ENCODE measurements at regions not wholly inside any gene's neighbourhood (a gene's known extent, or its start where the extent isn't known, plus 50 kb on each side); places are given as distances from the start of the nearest gene placed in this dataset.

DNA sequence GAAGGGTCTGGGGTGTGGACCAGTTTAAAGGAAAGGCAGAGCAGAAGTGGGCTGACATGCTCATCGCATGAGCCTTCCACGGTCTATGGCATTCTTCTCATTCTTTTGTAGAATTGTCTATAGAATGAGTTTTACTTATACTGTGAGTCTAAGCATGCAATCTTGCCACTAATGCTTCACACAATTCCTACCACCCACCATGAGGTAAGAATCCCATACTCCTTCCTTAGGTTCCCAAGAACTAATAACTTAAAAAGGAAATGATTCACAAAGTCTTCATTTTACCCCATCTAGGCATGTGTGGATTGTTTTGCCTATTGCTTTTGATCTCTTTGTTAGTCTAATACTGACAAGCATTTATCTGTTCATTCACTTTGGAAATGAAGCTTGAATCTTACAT lies 195.2 kb downstream of the LY86 start:
- no peaks in the 10 kb centered on the region for H3K9me2 ChIP-seq
- TF ChIP-seq RAD21 (IDR thresholded peaks at IDR 0.05; ENCODE audit: low read length), result no peak
- TF ChIP-seq, protein P1, sequence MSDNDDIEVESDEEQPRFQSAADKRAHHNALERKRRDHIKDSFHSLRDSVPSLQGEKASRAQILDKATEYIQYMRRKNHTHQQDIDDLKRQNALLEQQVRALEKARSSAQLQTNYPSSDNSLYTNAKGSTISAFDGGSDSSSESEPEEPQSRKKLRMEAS (IDR thresholded peaks at IDR 0.05; ENCODE audit: low read depth), result no peak
- no peak for TF ChIP-seq EP300 (IDR thresholded peaks at IDR 0.05; ENCODE audit: borderline replicate concordance in 1 of 2, low read depth in 1 of 2, low read length in 1 of 2)
- TF ChIP-seq, protein P2, sequence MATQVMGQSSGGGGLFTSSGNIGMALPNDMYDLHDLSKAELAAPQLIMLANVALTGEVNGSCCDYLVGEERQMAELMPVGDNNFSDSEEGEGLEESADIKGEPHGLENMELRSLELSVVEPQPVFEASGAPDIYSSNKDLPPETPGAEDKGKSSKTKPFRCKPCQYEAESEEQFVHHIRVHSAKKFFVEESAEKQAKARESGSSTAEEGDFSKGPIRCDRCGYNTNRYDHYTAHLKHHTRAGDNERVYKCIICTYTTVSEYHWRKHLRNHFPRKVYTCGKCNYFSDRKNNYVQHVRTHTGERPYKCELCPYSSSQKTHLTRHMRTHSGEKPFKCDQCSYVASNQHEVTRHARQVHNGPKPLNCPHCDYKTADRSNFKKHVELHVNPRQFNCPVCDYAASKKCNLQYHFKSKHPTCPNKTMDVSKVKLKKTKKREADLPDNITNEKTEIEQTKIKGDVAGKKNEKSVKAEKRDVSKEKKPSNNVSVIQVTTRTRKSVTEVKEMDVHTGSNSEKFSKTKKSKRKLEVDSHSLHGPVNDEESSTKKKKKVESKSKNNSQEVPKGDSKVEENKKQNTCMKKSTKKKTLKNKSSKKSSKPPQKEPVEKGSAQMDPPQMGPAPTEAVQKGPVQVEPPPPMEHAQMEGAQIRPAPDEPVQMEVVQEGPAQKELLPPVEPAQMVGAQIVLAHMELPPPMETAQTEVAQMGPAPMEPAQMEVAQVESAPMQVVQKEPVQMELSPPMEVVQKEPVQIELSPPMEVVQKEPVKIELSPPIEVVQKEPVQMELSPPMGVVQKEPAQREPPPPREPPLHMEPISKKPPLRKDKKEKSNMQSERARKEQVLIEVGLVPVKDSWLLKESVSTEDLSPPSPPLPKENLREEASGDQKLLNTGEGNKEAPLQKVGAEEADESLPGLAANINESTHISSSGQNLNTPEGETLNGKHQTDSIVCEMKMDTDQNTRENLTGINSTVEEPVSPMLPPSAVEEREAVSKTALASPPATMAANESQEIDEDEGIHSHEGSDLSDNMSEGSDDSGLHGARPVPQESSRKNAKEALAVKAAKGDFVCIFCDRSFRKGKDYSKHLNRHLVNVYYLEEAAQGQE (IDR thresholded peaks at IDR 0.05; ENCODE audit: low read depth, low read length), result no peak
- no peak for TF ChIP-seq NRF1 (IDR thresholded peaks at IDR 0.05; ENCODE audit: low read depth, low read length)
- DNase-seq, result no peak
- no peaks in the 10 kb centered on the region for H3K27me3 ChIP-seq (ENCODE audit: insufficient read depth)
- no peak overlapping the region for H3K27ac ChIP-seq (ENCODE audit: low read depth in 2 of 2, low read length in 1 of 2)
- no peak overlapping the region for H3K4me3 ChIP-seq (ENCODE audit: low read depth in 2 of 2, low read length in 1 of 2)
- H3K9ac ChIP-seq, result no peak overlapping the region
- ChIA-PET POLR2A (no interaction called here), CTCF (no interaction called here)
- H3K4me2 ChIP-seq, result no peak overlapping the region
- no peaks in the 10 kb centered on the region; a peak in 1 of 4 replicates for H3K4me1 ChIP-seq (ENCODE audit: control insufficient read depth in 1 of 2, insufficient read depth in 2 of 2, low read depth in 1 of 2, low read length in 1 of 2)
- WGBS (ENCODE audit: low lambda C conversion rate), result 57% methylated on average over 2 of the region's 2 CpGs
- no peaks in the 10 kb centered on the region for H3K36me3 ChIP-seq (replicated peaks in 1 of 2; ENCODE audit: control insufficient read depth in 1 of 2, insufficient read depth in 2 of 2, low read length in 1 of 2)
- H2AFZ ChIP-seq (ENCODE audit: low read depth), result no peak overlapping the region
- no peaks in the 10 kb centered on the region for H4K20me1 ChIP-seq (ENCODE audit: insufficient read depth)
- no peaks in the 10 kb centered on the region for H3K9me3 ChIP-seq
- H3F3A ChIP-seq (replicated peaks; ENCODE audit: insufficient read depth), result no peaks in the 10 kb centered on the region
- no peaks in the 10 kb centered on the region for H3K79me2 ChIP-seq (ENCODE audit: insufficient read depth)

DNA sequence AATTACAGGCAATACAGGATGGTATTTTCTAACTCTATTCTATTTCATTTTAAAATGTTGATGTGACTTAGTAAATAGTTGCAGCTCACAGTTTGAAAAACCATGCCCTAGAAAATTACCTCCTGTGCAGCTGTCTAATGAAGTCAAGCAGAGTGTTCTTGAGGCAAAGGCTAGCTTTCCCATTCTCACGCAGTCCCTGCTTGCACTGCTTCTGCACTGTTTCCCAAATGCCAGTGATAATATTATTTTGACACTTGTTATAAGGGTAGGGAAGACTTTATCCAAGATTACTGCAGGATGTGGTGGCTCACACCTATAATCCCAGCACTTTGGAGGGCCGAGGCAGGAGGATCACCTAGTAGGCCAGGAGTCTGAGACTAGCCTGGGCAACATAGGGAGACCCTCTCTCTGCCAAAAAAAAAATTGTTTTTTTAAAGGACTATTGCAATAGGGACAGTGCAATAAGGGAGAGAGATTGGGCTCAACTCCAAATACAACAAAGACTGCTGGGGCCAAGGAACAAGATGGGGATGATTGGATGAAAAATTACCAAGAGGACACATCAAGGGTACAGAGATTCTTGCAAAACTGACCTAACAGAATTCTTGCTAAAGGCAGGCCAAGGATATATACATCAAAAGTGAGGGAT lies 196.1 kb downstream of the LY86 start:
- no peaks in the 10 kb centered on the region for H4K20me1 ChIP-seq (ENCODE audit: insufficient read depth)
- no peaks in the 10 kb centered on the region for H3F3A ChIP-seq (replicated peaks; ENCODE audit: insufficient read depth)
- H3K79me2 ChIP-seq (ENCODE audit: insufficient read depth), result no peaks in the 10 kb centered on the region
- DNase-seq, result no peak
- no peaks in the 10 kb centered on the region for H3K36me3 ChIP-seq (replicated peaks in 1 of 2; ENCODE audit: control insufficient read depth in 1 of 2, insufficient read depth in 2 of 2, low read length in 1 of 2)
- no peaks in the 10 kb centered on the region; a peak in 1 of 4 replicates for H3K4me1 ChIP-seq (ENCODE audit: control insufficient read depth in 1 of 2, insufficient read depth in 2 of 2, low read depth in 1 of 2, low read length in 1 of 2)
- no peak overlapping the region for H3K27ac ChIP-seq (ENCODE audit: low read depth in 2 of 2, low read length in 1 of 2)
- H2AFZ ChIP-seq (ENCODE audit: low read depth), result no peak overlapping the region
- no peak overlapping the region for H3K4me3 ChIP-seq (ENCODE audit: low read depth in 2 of 2, low read length in 1 of 2)
- H3K27me3 ChIP-seq (ENCODE audit: insufficient read depth), result no peaks in the 10 kb centered on the region
- H3K9me2 ChIP-seq, result no peaks in the 10 kb centered on the region
- TF ChIP-seq, protein P2 (IDR thresholded peaks at IDR 0.05; ENCODE audit: low read depth, low read length), result no peak
- TF ChIP-seq TAF1 (IDR thresholded peaks at IDR 0.05; ENCODE audit: borderline replicate concordance, low read depth, low read length) (no peak), TEAD4 (IDR thresholded peaks at IDR 0.05; ENCODE audit: borderline replicate concordance, insufficient read depth) (no peak), JUND (IDR thresholded peaks at IDR 0.05) (no peak), POLR2AphosphoS5 (IDR thresholded peaks at IDR 0.05; ENCODE audit: low read depth, low read length) (no peak), RAD21 (IDR thresholded peaks at IDR 0.05; ENCODE audit: low read length) (no peak), ELF1 (IDR thresholded peaks at IDR 0.05) (no peak), YY1 (IDR thresholded peaks at IDR 0.05; ENCODE audit: low read depth) (no peak)
- TF ChIP-seq, protein P3, sequence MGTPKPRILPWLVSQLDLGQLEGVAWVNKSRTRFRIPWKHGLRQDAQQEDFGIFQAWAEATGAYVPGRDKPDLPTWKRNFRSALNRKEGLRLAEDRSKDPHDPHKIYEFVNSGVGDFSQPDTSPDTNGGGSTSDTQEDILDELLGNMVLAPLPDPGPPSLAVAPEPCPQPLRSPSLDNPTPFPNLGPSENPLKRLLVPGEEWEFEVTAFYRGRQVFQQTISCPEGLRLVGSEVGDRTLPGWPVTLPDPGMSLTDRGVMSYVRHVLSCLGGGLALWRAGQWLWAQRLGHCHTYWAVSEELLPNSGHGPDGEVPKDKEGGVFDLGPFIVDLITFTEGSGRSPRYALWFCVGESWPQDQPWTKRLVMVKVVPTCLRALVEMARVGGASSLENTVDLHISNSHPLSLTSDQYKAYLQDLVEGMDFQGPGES (IDR thresholded peaks at IDR 0.05; ENCODE audit: low read depth, low read length), result no peak
- no peak overlapping the region for H3K9ac ChIP-seq
- WGBS (ENCODE audit: low lambda C conversion rate), result 14% methylated on average over 2 of the region's 2 CpGs
- H3K9me3 ChIP-seq, result no peaks in the 10 kb centered on the region
- CTCF ChIA-PET, result no interaction called here
- POLR2A ChIA-PET, result no interaction called here
- no peak overlapping the region for H3K4me2 ChIP-seq

Measured in SK-N-SH (cell line).